A549 (cell line): ENCODE measurements at regions not wholly inside any gene's neighbourhood (a gene's known extent, or its start where the extent isn't known, plus 50 kb on each side); places are given as distances from the start of the nearest gene placed in this dataset.

Experiments used
- ATAC-seq, 2 experiments: fragments of 200-7000 bp in 1 of 2; fragments of >200 bp in 1 of 2; cut with Nextera tagmentation in 1 of 2; cut with Tn5 transposase in 1 of 2; 3 replicates each; pipeline versions ENCODE4 v1.8.0 to v1.9.1; 2018 to 2020; ENCODE audit warnings: mild to moderate bottlenecking in 1 of 2, moderate library complexity in 1 of 2
- CTCF ChIA-PET: fragments of 300-600 bp; sonication (Branson Sonifier 250); formaldehyde crosslinking; extraction: SDS; loops from one replicate; lab custom pipeline; 2021; ENCODE audit warnings: antibody characterized with exemption, inconsistent platforms; lab: Yijun Ruan, JAX
- POLR2A ChIA-PET: fragments of 350-600 bp; formaldehyde crosslinking; extraction: SDS; loops from one replicate; lab custom pipeline; 2021; ENCODE audit warnings: antibody characterized with exemption, inconsistent platforms; lab: Yijun Ruan, JAX
- DNase-seq, 2 experiments: peaks; one replicate each; pipeline versions ENCODE4 v3.0.0 to v3.0.0-alpha.2; 2011 to 2016; ENCODE audit warnings: low read depth in 1 of 2, low spot score in 1 of 2
- FAIRE-seq: peaks from 2 replicates; lab custom pipeline; 2011; peaks lifted over from hg19 to GRCh38; lab: Jason Lieb, UNC
- H3K27ac ChIP-seq, 2 experiments: fragments of >200 bp; sonication (Bioruptor Twin); formaldehyde crosslinking; 3 replicates each; pipeline ENCODE4 v1.5.1; 2016 to 2017
- H3K4me1 ChIP-seq: fragments of >200 bp; sonication (Bioruptor Twin); formaldehyde crosslinking; 3 replicates; pipeline ENCODE4 v1.6.1; 2016
- H3K4me2 ChIP-seq: fragments of >200 bp; sonication (Bioruptor Twin); formaldehyde crosslinking; 3 replicates; pipeline ENCODE4 v1.6.1; 2016
- H3K4me3 ChIP-seq: fragments of >200 bp; sonication (Bioruptor Twin); formaldehyde crosslinking; 3 replicates; pipeline ENCODE4 v1.5.1; 2016
- H3K9me3 ChIP-seq: fragments of >200 bp; sonication (Bioruptor Twin); formaldehyde crosslinking; 3 replicates; pipeline ENCODE4 v1.6.1; 2016
- BHLHE40 ChIP-seq: IDR thresholded peaks from 2 replicates; pipeline ENCODE4 v1.6.1; 2012; ENCODE audit warnings: low read depth, low read length, inconsistent platforms
- CEBPB ChIP-seq, 2 experiments: fragments of >200 bp in 1 of 2; sonication (Bioruptor Twin) in 1 of 2; formaldehyde crosslinking in 1 of 2; IDR thresholded peaks; 2 replicates each; pipeline ENCODE4 v1.6.1; 2012 to 2016
- E2F6 ChIP-seq: IDR thresholded peaks from 2 replicates; pipeline ENCODE4 v1.6.1; 2012; ENCODE audit warnings: low read depth, borderline replicate concordance
- EHF ChIP-seq: fragments of 250-450 bp; sonication (Bioruptor Pico); IDR thresholded peaks from 2 replicates; pipeline ENCODE4 v1.5.0; 2020; ENCODE audit warnings: mild to moderate bottlenecking
- EP300 ChIP-seq, 2 experiments: fragments of >200 bp; sonication (Bioruptor Twin); formaldehyde crosslinking; IDR thresholded peaks; 2 replicates in 1 of 2; 3 replicates in 1 of 2; pipeline ENCODE4 v1.6.1; 2016 to 2017
- ESRRA ChIP-seq: fragments of 150-350 bp; IDR thresholded peaks from 2 replicates; pipeline ENCODE4 v1.6.1; 2014; ENCODE audit warnings: mild to moderate bottlenecking, low read length, borderline replicate concordance
- FOSL2 ChIP-seq, 2 experiments: fragments of 450-650 bp in 1 of 2; fragments of >200 bp in 1 of 2; sonication (Bioruptor Twin) in 1 of 2; formaldehyde crosslinking; IDR thresholded peaks; 2 replicates each; pipeline versions ENCODE4 v1.5.0 to v1.6.1; 2016 to 2020; ENCODE audit warnings: mild to moderate bottlenecking in 1 of 2, moderate library complexity in 1 of 2
- FOXS1 ChIP-seq: fragments of 250-450 bp; sonication (Bioruptor Pico); IDR thresholded peaks from 2 replicates; pipeline ENCODE4 v1.5.0; 2020; ENCODE audit warnings: mild to moderate bottlenecking, moderate library complexity
- GATA3 ChIP-seq: IDR thresholded peaks from 2 replicates; pipeline ENCODE4 v1.6.1; 2012; ENCODE audit warnings: borderline replicate concordance
- HEYL ChIP-seq: fragments of 250-450 bp; sonication (Bioruptor Pico); IDR thresholded peaks from 2 replicates; pipeline ENCODE4 v1.8.0; 2021; ENCODE audit warnings: mild to moderate bottlenecking, moderate library complexity
- HOXA7 ChIP-seq: fragments of 250-450 bp; sonication (Bioruptor Pico); IDR thresholded peaks from 2 replicates; pipeline ENCODE4 v1.5.0; 2020; ENCODE audit warnings: mild to moderate bottlenecking, moderate library complexity
- HOXB5 ChIP-seq: fragments of 250-450 bp; sonication (Bioruptor Pico); IDR thresholded peaks from 2 replicates; pipeline ENCODE4 v1.5.0; 2020; ENCODE audit warnings: mild to moderate bottlenecking, moderate library complexity
- JUN ChIP-seq, 2 experiments: fragments of >200 bp; sonication (Bioruptor Twin); formaldehyde crosslinking; IDR thresholded peaks; 2 replicates in 1 of 2; 3 replicates in 1 of 2; pipeline ENCODE4 v1.6.1; 2016 to 2017
- JUNB ChIP-seq: fragments of >200 bp; sonication (Bioruptor Twin); formaldehyde crosslinking; IDR thresholded peaks from 2 replicates; pipeline ENCODE4 v1.6.1; 2016
- MAFK ChIP-seq: fragments of 450-650 bp; IDR thresholded peaks from 2 replicates; pipeline ENCODE4 v1.6.1; 2014; ENCODE audit not compliant: partially characterized antibody
- NFE2L2 ChIP-seq: fragments of 150-350 bp; conservative IDR thresholded peaks from 2 replicates; pipeline ENCODE4 v1.6.1; 2014; ENCODE audit warnings: low read length
- NPAS2 ChIP-seq: fragments of 250-450 bp; sonication (Bioruptor Pico); IDR thresholded peaks from 2 replicates; pipeline ENCODE4 v1.8.0; 2022; ENCODE audit warnings: mild to moderate bottlenecking, moderate library complexity, borderline replicate concordance
- PHF8 ChIP-seq: fragments of 200-600 bp; sonication (generic); IDR thresholded peaks from 2 replicates; pipeline ENCODE4 v1.6.1; 2016; ENCODE audit warnings: low read depth, mild to moderate bottlenecking, antibody characterized with exemption, moderate library complexity, borderline replicate concordance
- POLR2A ChIP-seq: IDR thresholded peaks from 2 replicates; pipeline ENCODE4 v1.6.1; 2012; ENCODE audit warnings: mild to moderate bottlenecking, low read length
- RAD21 ChIP-seq, 2 experiments: fragments of >200 bp in 1 of 2; sonication (Bioruptor Twin) in 1 of 2; formaldehyde crosslinking in 1 of 2; IDR thresholded peaks in 1 of 2; conservative IDR thresholded peaks in 1 of 2; 2 replicates in 1 of 2; 3 replicates in 1 of 2; pipeline ENCODE4 v1.6.1; 2012 to 2018; ENCODE audit warnings: inconsistent platforms in 1 of 2
- RARB ChIP-seq: fragments of 250-450 bp; sonication (Bioruptor Pico); IDR thresholded peaks from 2 replicates; pipeline ENCODE4 v1.8.0; 2021; ENCODE audit warnings: mild to moderate bottlenecking, moderate library complexity
- RNF2 ChIP-seq: fragments of 200-600 bp; sonication (generic); IDR thresholded peaks from 2 replicates; pipeline ENCODE4 v1.6.1; 2016; ENCODE audit warnings: low read depth, mild to moderate bottlenecking, antibody characterized with exemption, moderate library complexity, borderline replicate concordance
- SREBF2 ChIP-seq: fragments of 450-650 bp; IDR thresholded peaks from 2 replicates; pipeline ENCODE4 v1.6.1; 2014; ENCODE audit warnings: mild to moderate bottlenecking, moderate library complexity
- TFCP2L1 ChIP-seq: fragments of 250-450 bp; sonication (Bioruptor Pico); IDR thresholded peaks from 2 replicates; pipeline ENCODE4 v1.5.0; 2021; ENCODE audit warnings: mild to moderate bottlenecking
- USF2 ChIP-seq: fragments of 450-650 bp; IDR thresholded peaks from 2 replicates; pipeline ENCODE4 v1.6.1; 2014; ENCODE audit warnings: antibody characterized with exemption
- ZSCAN20 ChIP-seq: fragments of 250-450 bp; sonication (Bioruptor Pico); IDR thresholded peaks from 2 replicates; pipeline ENCODE4 v1.8.0; 2022; ENCODE audit warnings: mild to moderate bottlenecking, moderate library complexity
- WGBS: methylation state at CpG from one replicate; pipeline ENCODE4 v1.1.6; 2017; ENCODE audit errors: missing lambda C conversion rate; 5-methylcytosine and 5-hydroxymethylcytosine counted together
- TF ChIP-seq, protein P1 (sequence below): IDR thresholded peaks from 2 replicates; pipeline ENCODE4 v1.6.1; 2012

DNA sequence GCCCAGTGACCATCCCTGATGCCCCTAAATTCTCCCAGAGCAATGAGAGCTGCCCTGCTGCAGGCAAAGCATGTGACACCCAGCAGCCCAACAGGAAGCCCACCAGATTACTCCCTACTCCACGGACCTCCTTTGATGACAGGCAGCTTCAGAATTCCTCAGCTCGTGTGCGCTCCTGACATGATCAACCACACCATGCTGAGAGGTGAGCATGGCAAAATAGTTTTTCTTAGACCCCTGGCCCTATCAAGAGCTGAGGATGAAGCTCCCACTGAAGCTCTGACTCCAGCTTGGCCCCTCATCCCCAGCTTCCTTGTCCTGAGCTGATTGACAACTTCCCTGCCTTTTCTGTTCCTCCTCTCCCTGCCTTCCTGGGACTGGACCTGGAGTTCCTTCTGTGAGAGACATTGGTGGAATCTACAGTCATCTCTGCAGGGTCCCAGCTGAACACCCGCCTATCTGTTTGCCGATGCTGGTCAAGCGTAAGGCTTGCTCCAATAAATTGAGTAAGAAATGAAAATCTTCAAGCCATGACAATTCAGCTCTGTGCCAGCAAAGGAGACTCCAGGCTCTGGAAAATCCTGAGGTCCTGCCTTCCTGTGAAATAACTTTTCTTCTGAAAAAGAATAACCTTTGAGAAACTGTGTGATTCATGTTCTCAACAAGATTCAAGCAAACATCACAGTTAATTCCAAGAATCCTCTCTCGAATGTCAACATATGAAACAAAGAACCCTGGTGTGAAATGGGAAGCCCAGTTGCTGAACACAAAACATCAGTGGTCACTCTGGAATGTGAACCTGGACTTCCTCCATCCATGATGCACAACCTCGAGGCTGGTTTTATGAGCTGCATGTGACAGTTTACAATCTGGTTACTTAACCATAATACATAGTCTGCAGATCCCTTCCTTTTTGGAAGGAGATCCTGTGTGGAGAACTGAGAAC lies 201.1 kb downstream of the SPP2 start (continued):
- TF ChIP-seq, protein P1, sequence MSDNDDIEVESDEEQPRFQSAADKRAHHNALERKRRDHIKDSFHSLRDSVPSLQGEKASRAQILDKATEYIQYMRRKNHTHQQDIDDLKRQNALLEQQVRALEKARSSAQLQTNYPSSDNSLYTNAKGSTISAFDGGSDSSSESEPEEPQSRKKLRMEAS: peak; percentile 83
- TF ChIP-seq POLR2A (no peak), ZSCAN20 (no peak)

DNA sequence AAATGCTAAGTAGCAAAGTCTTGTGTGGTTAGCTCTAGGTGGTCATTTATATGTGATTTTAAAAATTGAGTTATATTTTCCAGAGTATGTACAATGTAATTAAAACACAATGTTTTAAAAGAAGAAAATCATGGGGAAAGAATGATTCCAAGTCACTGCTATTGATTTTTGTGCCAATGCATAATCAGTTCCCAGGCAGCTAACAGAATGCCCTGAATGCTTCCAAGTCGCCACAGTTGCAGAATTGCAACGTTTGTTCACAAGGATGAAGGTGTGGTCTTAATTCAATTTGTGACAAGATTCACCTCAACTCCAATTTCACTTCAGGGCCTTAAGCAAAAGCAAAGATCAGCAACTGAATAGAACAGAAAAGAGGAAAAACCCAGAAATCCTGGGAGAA lies 200.4 kb downstream of the SPP2 start:
- H3K4me1 ChIP-seq: peaks cover 72% of the 10 kb centered on the region
- no peak for TF ChIP-seq JUNB
- no peak for TF ChIP-seq EHF (CRISPR knock-in tag)
- TF ChIP-seq NFE2L2: no peak
- TF ChIP-seq ESRRA: no peak
- no peak for TF ChIP-seq CEBPB (IDR thresholded peaks at IDR 0.05)
- TF ChIP-seq BHLHE40: no peak
- no peak for TF ChIP-seq RARB (CRISPR knock-in tag)
- TF ChIP-seq HOXA7: no peak
- TF ChIP-seq E2F6: no peak
- no peak for TF ChIP-seq SREBF2
- no peak for TF ChIP-seq TFCP2L1 (CRISPR knock-in tag)
- no peak for TF ChIP-seq HOXB5 (CRISPR knock-in tag)
- no peak for TF ChIP-seq FOXS1 (CRISPR knock-in tag)
- TF ChIP-seq NPAS2 (CRISPR knock-in tag): no peak
- TF ChIP-seq USF2: no peak
- no peak for TF ChIP-seq RNF2
- no peak for TF ChIP-seq PHF8
- no peaks in the 10 kb centered on the region for H3K9me3 ChIP-seq
- 57% methylated on average over 2 of the region's 2 CpGs for WGBS
- DNase-seq (no peak), FAIRE-seq (no peak), ATAC-seq (no peak)
- H3K4me2 ChIP-seq: peak overlapping the region; percentile 56
- ChIA-PET POLR2A (interaction anchor here (0.6 to 2.4 kb wide), 2 partner anchors 47 to 246 kb away, joined by 3 to 12 read pairs; partner anchors contain the start of gene ARL4C), CTCF (interaction anchor here (0.8 to 2.3 kb wide), 7 partner anchors 9 to 393 kb away, joined by 3 to 8 read pairs (median 4); no protein-coding TSS in a partner anchor)
- H3K27ac ChIP-seq: peak overlapping the region; percentile 93 to 95
- H3K4me3 ChIP-seq: no peak overlapping the region

- WGBS: 3% methylated on average over 5 of the region's 5 CpGs
- peak in 1 of 2 experiments; percentile 50; a peak in 2 of 5 replicates for TF ChIP-seq JUN (IDR thresholded peaks at IDR 0.05)
- no peak for TF ChIP-seq HEYL
- TF ChIP-seq CEBPB (IDR thresholded peaks at IDR 0.05): no peak
- peak; percentile 47 for TF ChIP-seq FOSL2 (IDR thresholded peaks at IDR 0.05)
- peak; percentile 74 for TF ChIP-seq FOSL2 (CRISPR knock-in tag; IDR thresholded peaks at IDR 0.05)
- peak; percentile 62; the same call in 1 of the 2 replicates for TF ChIP-seq GATA3
- 0 out of 2 replicates have a peak, but pooled peaks have one; percentile 17 for TF ChIP-seq ESRRA
- TF ChIP-seq MAFK: no peak
- 0 out of 5 replicates have a peak, but pooled peaks of 1 of the 2 experiments have one; percentile 42 for TF ChIP-seq EP300 (IDR thresholded peaks at IDR 0.05)
- TF ChIP-seq RAD21 (conservative IDR thresholded peaks at IDR 0.05 in 1 of 2, IDR thresholded peaks at IDR 0.05 in 1 of 2): peak in 1 of 2 experiments; percentile 19; a peak in 2 of 5 replicates
- TF ChIP-seq, protein P1: peak; percentile 61
- no peak overlapping the region for H3K4me3 ChIP-seq
- POLR2A ChIA-PET: no interaction called here
- no peaks in the 10 kb centered on the region for H3K9me3 ChIP-seq
- peak; percentile 44 to 70 for DNase-seq
- FAIRE-seq: no peak
- peak overlapping the region; percentile 93 to 95 for H3K27ac ChIP-seq
- peaks cover 72% of the 10 kb centered on the region for H3K4me1 ChIP-seq
- ATAC-seq: peak; percentile 21 to 42; a peak in 3 of 6 replicates
- peak overlapping the region; percentile 56 for H3K4me2 ChIP-seq
- CTCF ChIA-PET: interaction anchor here (1.0 to 2.9 kb wide), 2 partner anchors 8 to 246 kb away, joined by 3 to 14 read pairs; no protein-coding TSS in a partner anchor
These were observed 199.4 kb downstream of the SPP2 start for GRCh38 chr2:234249873-234250272.
